Adrenal gland (tissue), 9 donors: ENCODE measurements at regions not wholly inside any gene's neighbourhood (a gene's known extent, or its start where the extent isn't known, plus 50 kb on each side); places are given as distances from the start of the nearest gene placed in this dataset.

ENCODE experiments used
- DNase-seq, 7 donors: peaks; one replicate each; pipeline ENCODE4 v3.0.0-alpha.2; 2019 to 2020
- H3K27ac ChIP-seq, 5 donors: fragments of 200-600 bp; sonication (generic) in 4 of 5; 1 replicate in 3 of 5; 2 replicates in 2 of 5; pipeline versions ENCODE4 v1.5.1 to v1.8.0; 2016 to 2020; ENCODE audit warnings: mild to moderate bottlenecking in 1 of 5
- H3K27me3 ChIP-seq: fragments of 200-600 bp; 2 replicates; pipeline ENCODE4 v1.8.0; 2021
- H3K36me3 ChIP-seq, 2 donors: fragments of 200-600 bp; replicated peaks in 1 of 2; 1 replicate in 1 of 2; 2 replicates in 1 of 2; pipeline versions ENCODE4 v1.5.1 to v1.8.0; 2018 to 2022
- H3K4me1 ChIP-seq, 2 donors: fragments of 200-600 bp; replicated peaks in 1 of 2; 1 replicate in 1 of 2; 2 replicates in 1 of 2; pipeline versions ENCODE4 v1.5.1 to v1.8.0; 2018 to 2021
- H3K4me3 ChIP-seq, 4 donors: fragments of 200-600 bp; sonication (generic) in 3 of 4; one replicate each; pipeline ENCODE4 v1.5.1; 2016 to 2018
- H3K9me3 ChIP-seq, 3 donors: fragments of 200-600 bp; sonication (generic) in 1 of 3; replicated peaks in 1 of 3; 1 replicate in 2 of 3; 2 replicates in 1 of 3; pipeline versions ENCODE4 v1.5.1 to v1.8.0; 2016 to 2021
- CTCF ChIP-seq, 6 experiments: fragments of 450-650 bp in 4 of 6; fragments of 200-600 bp in 2 of 6; sonication (generic) in 1 of 6; IDR thresholded peaks; 1 replicate in 5 of 6; 2 replicates in 1 of 6; pipeline versions ENCODE4 v1.5.1 to v1.8.0; 2016 to 2021; ENCODE audit warnings: antibody characterized with exemption in 6 of 6, mild to moderate bottlenecking in 2 of 6, moderate library complexity in 1 of 6
- POLR2A ChIP-seq, 2 donors: fragments of 450-650 bp; IDR thresholded peaks; one replicate each; pipeline ENCODE4 v1.6.1; 2017; ENCODE audit warnings: antibody characterized with exemption in 2 of 2, mild to moderate bottlenecking in 2 of 2, moderate library complexity in 1 of 2
- WGBS, 4 donors: extraction: QIAGEN DNeasy Blood & Tissue Kit in 2 of 4; methylation state at CpG; one replicate each; pipeline versions ENCODE4 v1.1.5 to v1.1.7; 2013 to 2017; 5-methylcytosine and 5-hydroxymethylcytosine counted together
- intact Hi-C, 2 donors: fragments of 100-400 bp; cut with DNase I; formaldehyde crosslinking; loops; one replicate each; pipeline versions ENCODE4 v1.14.1 to v1.15.0; 2022 to 2023
- donor health status: healthy with polysubstance abuse.
- donor health status: Bipolar disorder and iron deficiency.
- donor health status: DM: yes; HTN: yes; CAD: no.
- donor health status: DM: no; HTN: no; CAD: no.
- donor health status: DM: no; HTN: no; CAD: no.

GRCh38 chr7:136698231-136698630 lies 170.2 kb upstream of the CHRM2 start:
- intact Hi-C loops, result no loop called here
- 73 to 82% (median 76%) methylated on average over 3 of the region's 3 CpGs for WGBS, 4 donors

GRCh38 chr7:136697271-136697670 lies 171.2 kb upstream of the CHRM2 start:
- no peak overlapping the region for H3K27ac ChIP-seq
- no peaks in the 10 kb centered on the region for H3K36me3 ChIP-seq
- intact Hi-C loops, result no loop called here
- no peak for DNase-seq
- no peaks in the 10 kb centered on the region for H3K27me3 ChIP-seq
- 78 to 88% (median 85%) methylated on average over 2 of the region's 2 CpGs for WGBS, 4 donors
- no peak for TF ChIP-seq CTCF (IDR thresholded peaks at IDR 0.05)
- no peak for TF ChIP-seq POLR2A (IDR thresholded peaks at IDR 0.05)
- peaks cover 0 to 4% (median 0%) of the 10 kb centered on the region in 3 donors for H3K9me3 ChIP-seq
- no peak overlapping the region for H3K4me3 ChIP-seq
- H3K4me1 ChIP-seq, result no peaks in the 10 kb centered on the region

More at GRCh38 chr7:136698231-136698630, 170.2 kb upstream of the CHRM2 start:
- Histone ChIP-seq H3K27me3 (no peaks in the 10 kb centered on the region), H3K36me3 (no peaks in the 10 kb centered on the region), H3K4me3 (no peak overlapping the region), H3K9me3 (peaks cover 0 to 4% (median 0%) of the 10 kb centered on the region in 3 donors), H3K4me1 (no peaks in the 10 kb centered on the region), H3K27ac (no peak overlapping the region)
- no peak for DNase-seq
- TF ChIP-seq CTCF (IDR thresholded peaks at IDR 0.05), result no peak
- no peak for TF ChIP-seq POLR2A (IDR thresholded peaks at IDR 0.05)

- H3K27me3 ChIP-seq, result no peaks in the 10 kb centered on the region
- H3K36me3 ChIP-seq, result no peaks in the 10 kb centered on the region
- 58 to 61% (median 59%) methylated on average over 4 of the region's 4 CpGs for WGBS, 4 donors
- no peaks in the 10 kb centered on the region for H3K4me1 ChIP-seq
- no peak for TF ChIP-seq POLR2A (IDR thresholded peaks at IDR 0.05)
- TF ChIP-seq CTCF (IDR thresholded peaks at IDR 0.05), result no peak
- intact Hi-C loops, result no loop called here
- peaks cover 0 to 4% (median 0%) of the 10 kb centered on the region in 3 donors for H3K9me3 ChIP-seq
- H3K4me3 ChIP-seq, result no peak overlapping the region
- DNase-seq, result peak in 1 of 7 donors; percentile 63
- H3K27ac ChIP-seq, result no peak overlapping the region
These were observed 175.0 kb upstream of the CHRM2 start for GRCh38 chr7:136693166-136694119.

- Histone ChIP-seq H3K4me1 (no peaks in the 10 kb centered on the region), H3K36me3 (no peaks in the 10 kb centered on the region), H3K4me3 (no peak overlapping the region), H3K27ac (no peak overlapping the region), H3K27me3 (no peaks in the 10 kb centered on the region), H3K9me3 (peaks cover 0 to 4% (median 0%) of the 10 kb centered on the region in 3 donors)
- intact Hi-C loops, result no loop called here
- no peak for DNase-seq
- WGBS, 4 donors, result 59 to 77% (median 73%) methylated on average over 3 of the region's 3 CpGs
- TF ChIP-seq CTCF (IDR thresholded peaks at IDR 0.05) (no peak), POLR2A (IDR thresholded peaks at IDR 0.05) (no peak)
These were observed 176.2 kb upstream of the CHRM2 start for GRCh38 chr7:136692221-136692620.
